ENCODE measurements at regions not wholly inside any gene's neighbourhood (a gene's known extent, or its start where the extent isn't known, plus 50 kb on each side); places are given as distances from the start of the nearest gene placed in this dataset.
"Not testable (repeated sequence)": the region's sequence is repeated elsewhere in the genome, so short reads cannot be mapped to it uniquely, and the experiment has no call there.

- ChIA-PET CTCF (no interaction called here), POLR2A (no interaction called here)
- TF ChIP-seq L3MBTL2 (conservative IDR thresholded peaks at IDR 0.05) (no peak), FOXA1 (IDR thresholded peaks at IDR 0.05) (no peak), HDGF (IDR thresholded peaks at IDR 0.05; ENCODE audit: borderline replicate concordance) (no peak), TARDBP (IDR thresholded peaks at IDR 0.05) (no peak), NFRKB (IDR thresholded peaks at IDR 0.05) (no peak), CTBP1 (IDR thresholded peaks at IDR 0.05; ENCODE audit: borderline replicate concordance) (no peak), PKNOX1 (IDR thresholded peaks at IDR 0.05) (no peak), FOXM1 (IDR thresholded peaks at IDR 0.05; ENCODE audit: borderline replicate concordance) (no peak), ELF4 (IDR thresholded peaks at IDR 0.05) (no peak), LEF1 (IDR thresholded peaks at IDR 0.05; ENCODE audit: borderline replicate concordance) (no peak)
- DNase-seq (ENCODE audit: extremely low spot score): no peak
These were observed 197.5 kb upstream of the SEMA6A start for GRCh38 chr5:116772152-116772501.

GRCh38 chr5:116771466-116772151 lies 197.0 kb upstream of the SEMA6A start:
- CTCF ChIA-PET: interaction anchor here (1.0 kb wide), 1 partner anchor 11 kb away, joined by 3 read pairs; no protein-coding TSS in a partner anchor
- no peak for DNase-seq (ENCODE audit: extremely low spot score)
- POLR2A ChIA-PET: no interaction called here
- no peak for TF ChIP-seq SP1 (IDR thresholded peaks at IDR 0.05)

- DNase-seq (ENCODE audit: extremely low spot score); POLR2A ChIA-PET; CTCF ChIA-PET: not testable (repeated sequence)
These were observed 195.3 kb upstream of the SEMA6A start for GRCh38 chr5:116769953-116770352.

GRCh38 chr5:116769470-116769869 lies 194.8 kb upstream of the SEMA6A start:
- DNase-seq (ENCODE audit: extremely low spot score): no peak
- ChIA-PET CTCF (no interaction called here), POLR2A (no interaction called here)
- TF ChIP-seq SP1 (IDR thresholded peaks at IDR 0.05): no peak
- no peak for TF ChIP-seq FOXK2 (IDR thresholded peaks at IDR 0.05)
- no peak for TF ChIP-seq PKNOX1 (IDR thresholded peaks at IDR 0.05)
- no peak for TF ChIP-seq LEF1 (IDR thresholded peaks at IDR 0.05; ENCODE audit: borderline replicate concordance)
- no peak for TF ChIP-seq CTBP1 (IDR thresholded peaks at IDR 0.05; ENCODE audit: borderline replicate concordance)
- no peak for TF ChIP-seq NFRKB (IDR thresholded peaks at IDR 0.05)
- no peak for TF ChIP-seq ARNT (IDR thresholded peaks at IDR 0.05)
- no peak for TF ChIP-seq L3MBTL2 (conservative IDR thresholded peaks at IDR 0.05)
- no peak for TF ChIP-seq HDGF (IDR thresholded peaks at IDR 0.05; ENCODE audit: borderline replicate concordance)
- TF ChIP-seq TARDBP (IDR thresholded peaks at IDR 0.05): no peak
- TF ChIP-seq SUZ12 (IDR thresholded peaks at IDR 0.05): no peak
- no peak for TF ChIP-seq FOXA1 (IDR thresholded peaks at IDR 0.05)
- TF ChIP-seq BHLHE40 (IDR thresholded peaks at IDR 0.05; ENCODE audit: borderline replicate concordance): no peak
- no peak for TF ChIP-seq ZNF384 (IDR thresholded peaks at IDR 0.05)

- ChIA-PET POLR2A (interaction anchor here (1.4 kb wide), 1 partner anchor 191 kb away, joined by 5 read pairs; the partner anchor contains the start of gene SEMA6A), CTCF (no interaction called here)
- peak; percentile 49 for DNase-seq (ENCODE audit: extremely low spot score)
- no peak for TF ChIP-seq LEF1 (IDR thresholded peaks at IDR 0.05; ENCODE audit: borderline replicate concordance)
- no peak for TF ChIP-seq BHLHE40 (IDR thresholded peaks at IDR 0.05; ENCODE audit: borderline replicate concordance)
- TF ChIP-seq CTBP1 (IDR thresholded peaks at IDR 0.05; ENCODE audit: borderline replicate concordance): no peak
- no peak for TF ChIP-seq SUZ12 (IDR thresholded peaks at IDR 0.05)
- TF ChIP-seq FOXM1 (IDR thresholded peaks at IDR 0.05; ENCODE audit: borderline replicate concordance): no peak
- TF ChIP-seq SP1 (IDR thresholded peaks at IDR 0.05): no peak
- no peak for TF ChIP-seq L3MBTL2 (conservative IDR thresholded peaks at IDR 0.05)
- TF ChIP-seq NFRKB (IDR thresholded peaks at IDR 0.05): no peak
- no peak for TF ChIP-seq FOXK2 (IDR thresholded peaks at IDR 0.05)
- TF ChIP-seq ARNT (IDR thresholded peaks at IDR 0.05): no peak
- no peak for TF ChIP-seq HDGF (IDR thresholded peaks at IDR 0.05; ENCODE audit: borderline replicate concordance)
- no peak for TF ChIP-seq FOXA1 (IDR thresholded peaks at IDR 0.05)
- no peak for TF ChIP-seq TARDBP (IDR thresholded peaks at IDR 0.05)
- no peak for TF ChIP-seq ELF4 (IDR thresholded peaks at IDR 0.05)
- no peak for TF ChIP-seq PKNOX1 (IDR thresholded peaks at IDR 0.05)
These were observed 191.9 kb upstream of the SEMA6A start for GRCh38 chr5:116766470-116766947.

GRCh38 chr5:116765441-116765840 lies 190.8 kb upstream of the SEMA6A start:
- ChIA-PET CTCF (no interaction called here), POLR2A (interaction anchor here (1.0 to 1.4 kb wide), 2 partner anchors 99 to 190 kb away, joined by 3 to 5 read pairs; partner anchors contain the start of gene SEMA6A)
- TF ChIP-seq BHLHE40 (IDR thresholded peaks at IDR 0.05; ENCODE audit: borderline replicate concordance) (no peak), TARDBP (IDR thresholded peaks at IDR 0.05) (no peak), ELF4 (IDR thresholded peaks at IDR 0.05) (no peak), ZNF384 (IDR thresholded peaks at IDR 0.05) (no peak), FOXK2 (IDR thresholded peaks at IDR 0.05) (no peak), CTBP1 (IDR thresholded peaks at IDR 0.05; ENCODE audit: borderline replicate concordance) (no peak), ARNT (IDR thresholded peaks at IDR 0.05) (no peak), L3MBTL2 (conservative IDR thresholded peaks at IDR 0.05) (no peak), NFRKB (IDR thresholded peaks at IDR 0.05) (no peak), HDGF (IDR thresholded peaks at IDR 0.05; ENCODE audit: borderline replicate concordance) (no peak), FOXM1 (IDR thresholded peaks at IDR 0.05; ENCODE audit: borderline replicate concordance) (no peak), SUZ12 (IDR thresholded peaks at IDR 0.05) (no peak), FOXA1 (IDR thresholded peaks at IDR 0.05) (no peak), SP1 (IDR thresholded peaks at IDR 0.05) (no peak), PKNOX1 (IDR thresholded peaks at IDR 0.05) (no peak), LEF1 (IDR thresholded peaks at IDR 0.05; ENCODE audit: borderline replicate concordance) (no peak)
- no peak for DNase-seq (ENCODE audit: extremely low spot score)

Data from HEK293T (cell line).